Inflammatory macrophage (primary cell): ENCODE measurements at regions not wholly inside any gene's neighbourhood (a gene's known extent, or its start where the extent isn't known, plus 50 kb on each side); places are given as distances from the start of the nearest gene placed in this dataset.
"Not testable (repeated sequence)": the region's sequence is repeated elsewhere in the genome, so short reads cannot be mapped to it uniquely, and the experiment has no call there.

Experiments used
- DNase-seq, 2 donors: peaks; one replicate each; pipeline ENCODE4 v3.0.0-alpha.2; 2020 to 2022

DNA sequence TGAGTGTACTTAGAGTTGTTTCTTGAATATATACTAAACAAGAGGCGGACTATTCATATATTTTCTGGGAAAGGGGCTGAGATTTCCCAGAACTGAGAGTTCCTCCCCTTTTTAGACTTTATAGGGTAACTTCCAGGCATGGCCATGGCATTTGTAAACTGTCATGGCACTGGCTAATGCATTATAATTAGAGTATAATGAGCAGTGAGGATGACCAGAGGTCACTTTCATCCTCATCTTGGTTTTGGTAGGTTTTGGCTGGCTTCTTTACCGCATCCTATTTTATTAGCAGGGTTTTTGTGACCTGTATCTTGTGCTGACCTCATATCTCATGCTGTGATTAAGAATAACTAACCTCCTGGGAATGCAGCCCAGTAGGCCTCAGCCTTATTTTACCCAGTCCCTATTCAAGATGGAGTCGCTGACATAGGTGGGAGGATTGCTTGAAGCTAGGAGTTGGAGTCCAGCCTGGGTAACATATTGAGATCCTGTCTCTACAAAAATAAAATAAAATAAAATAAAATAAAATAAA lies 91.4 kb downstream of the MOBP start:
- no peak for DNase-seq

DNA sequence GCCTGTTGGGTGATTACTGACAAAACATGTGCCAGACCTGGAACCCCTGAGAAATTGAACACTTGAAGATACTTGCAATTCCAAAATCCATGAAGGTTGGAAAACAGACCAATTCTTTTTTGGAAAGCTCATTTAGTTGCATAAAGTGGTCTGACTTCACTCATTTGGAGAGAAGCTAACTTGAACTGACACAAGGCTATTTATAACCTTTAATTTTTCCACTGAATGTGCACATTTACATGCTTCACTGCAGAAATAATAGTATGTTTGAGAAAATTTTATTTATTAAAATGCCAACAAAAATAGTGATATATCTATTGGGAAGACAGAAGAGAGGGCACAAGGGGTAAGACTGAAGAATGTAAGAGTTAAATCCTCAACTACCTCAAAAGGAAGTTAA lies 92.1 kb downstream of the MOBP start:
- no peak for DNase-seq

DNA sequence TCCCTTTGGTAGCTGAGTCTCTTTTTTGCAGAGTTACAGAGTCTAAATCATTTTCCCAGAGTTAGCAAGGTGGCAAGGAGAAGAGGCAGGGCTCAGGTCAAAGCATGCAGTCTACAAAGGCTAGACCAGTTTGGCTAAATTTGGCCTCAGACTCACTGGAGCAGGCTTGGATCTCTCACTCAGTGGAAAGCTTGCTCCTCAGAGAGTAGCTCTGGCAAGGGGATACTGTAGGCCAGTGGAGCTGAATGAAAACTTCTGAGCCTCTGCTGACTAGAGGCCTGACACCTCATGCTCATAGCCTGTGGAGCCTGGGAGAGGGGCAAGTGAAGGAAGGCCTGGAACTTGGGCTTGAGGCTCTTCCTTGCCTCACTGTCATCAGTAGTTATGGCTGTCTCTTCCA lies 101.0 kb downstream of the MOBP start:
- no peak for DNase-seq

DNA sequence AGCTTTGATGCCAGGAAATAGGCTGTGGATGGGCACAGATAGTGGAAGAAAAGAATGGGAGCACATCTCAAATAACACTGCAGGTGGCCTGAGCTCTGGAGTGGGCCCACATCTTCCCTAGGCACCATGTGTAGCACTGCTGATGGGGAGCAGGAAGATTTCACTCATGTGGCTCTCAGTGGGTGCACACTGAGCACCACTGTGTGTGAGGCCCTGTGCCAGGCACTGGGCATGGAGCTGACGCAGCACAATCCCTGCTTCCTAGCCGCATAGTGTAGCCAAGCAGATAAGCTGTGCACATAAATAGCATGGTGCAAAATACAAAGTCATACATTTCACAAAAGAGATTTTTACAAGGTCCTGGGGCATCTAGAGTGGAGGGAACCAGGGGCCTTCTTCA lies 101.6 kb downstream of the MOBP start:
- no peak for DNase-seq

DNA sequence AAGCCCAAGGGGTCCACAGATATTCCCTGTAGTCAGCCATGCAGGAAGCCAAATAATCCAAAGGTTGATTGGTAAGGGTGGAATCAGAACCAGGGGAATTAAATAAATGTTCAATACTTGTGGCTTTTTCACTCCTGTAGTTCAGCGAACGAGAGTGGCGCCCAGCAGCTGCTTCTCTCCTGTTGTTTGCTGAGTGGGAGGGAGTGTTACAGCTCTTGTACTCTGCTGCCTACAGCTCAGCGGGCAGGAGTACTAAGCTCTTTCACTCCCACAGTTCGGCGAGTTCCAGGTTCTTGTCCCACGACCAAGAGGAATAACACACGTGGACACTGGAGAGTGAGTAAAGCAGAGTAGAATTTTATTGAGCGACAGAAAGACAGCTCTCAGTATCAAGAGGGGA lies 105.9 kb downstream of the MOBP start:
- DNase-seq = no peak

DNA sequence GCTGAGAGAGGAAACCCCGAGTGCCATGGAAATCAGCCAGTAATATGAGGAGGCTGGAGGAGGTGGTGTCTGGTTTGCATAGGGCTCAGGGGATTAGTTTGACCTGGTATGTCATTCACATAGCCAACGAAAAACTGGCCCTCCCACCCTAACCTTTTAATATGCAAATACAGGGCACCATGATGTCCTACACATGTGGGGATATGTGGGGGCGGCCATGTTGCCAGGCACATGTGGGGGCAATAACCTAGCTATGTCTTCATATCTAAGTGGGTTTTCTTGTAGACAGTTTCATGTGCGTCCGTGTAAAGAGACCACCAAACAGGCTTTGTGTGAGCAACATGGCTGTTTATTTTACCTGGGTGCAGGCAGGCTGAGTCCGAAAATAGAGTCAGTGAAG lies 110.1 kb downstream of the MOBP start:
- no peak for DNase-seq

DNA sequence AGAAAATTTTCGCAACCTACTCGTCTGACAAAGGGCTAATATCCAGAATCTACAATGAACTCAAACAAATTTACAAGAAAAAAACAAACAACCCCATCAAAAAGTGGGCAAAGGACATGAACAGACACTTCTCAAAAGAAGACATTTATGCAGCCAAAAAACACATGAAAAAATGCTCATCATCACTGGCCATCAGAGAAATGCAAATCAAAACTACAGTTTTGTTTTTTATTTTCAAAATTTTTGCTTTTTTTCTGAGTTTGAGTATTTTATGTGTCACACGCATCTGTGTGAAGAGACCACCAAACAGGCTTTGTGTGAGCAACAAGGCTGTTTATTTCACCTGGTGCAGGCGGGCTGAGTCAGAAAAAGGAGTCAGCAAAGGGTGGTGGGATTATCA lies 118.7 kb downstream of the MOBP start:
- DNase-seq = not testable (repeated sequence)

DNA sequence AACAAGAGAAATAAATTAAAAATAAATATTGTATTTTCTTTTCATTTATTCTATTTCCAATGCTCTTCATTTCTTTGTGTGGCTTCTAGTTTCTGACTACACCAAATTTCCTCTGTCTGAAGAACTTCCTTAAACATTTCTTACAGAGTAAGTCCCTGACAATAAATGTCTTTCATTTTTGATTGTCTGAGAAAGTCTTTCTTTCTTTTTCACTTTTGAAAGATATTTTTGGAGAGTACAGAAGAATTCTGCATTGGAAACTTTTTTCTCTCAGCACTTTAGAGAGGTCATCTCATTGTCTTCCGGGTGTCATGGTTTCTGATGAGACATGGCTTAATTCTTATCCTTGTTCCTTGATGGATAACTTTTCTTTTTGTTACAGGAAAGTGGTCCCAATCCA lies 119.6 kb downstream of the MOBP start:
- no peak for DNase-seq

DNA sequence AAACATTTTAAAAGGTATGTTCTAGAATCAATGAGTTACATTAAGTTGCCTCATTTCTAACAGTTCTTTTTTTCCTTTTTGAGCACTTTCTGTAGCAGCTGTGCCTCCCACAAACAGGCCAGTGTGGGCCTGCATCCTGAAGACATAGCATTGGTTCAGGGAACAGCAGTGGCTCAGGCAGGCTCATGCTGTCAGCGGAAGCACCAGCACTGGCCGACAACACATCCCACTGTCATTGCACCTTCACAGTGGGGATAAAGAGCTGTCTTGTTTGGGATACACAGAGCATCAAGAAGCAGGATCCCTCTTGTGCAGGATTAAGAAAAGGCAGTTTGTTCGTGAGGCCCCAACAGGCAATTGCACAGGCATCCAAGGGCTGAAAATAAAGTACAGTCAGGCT lies 123.3 kb downstream of the MOBP start:
- no peak for DNase-seq

DNA sequence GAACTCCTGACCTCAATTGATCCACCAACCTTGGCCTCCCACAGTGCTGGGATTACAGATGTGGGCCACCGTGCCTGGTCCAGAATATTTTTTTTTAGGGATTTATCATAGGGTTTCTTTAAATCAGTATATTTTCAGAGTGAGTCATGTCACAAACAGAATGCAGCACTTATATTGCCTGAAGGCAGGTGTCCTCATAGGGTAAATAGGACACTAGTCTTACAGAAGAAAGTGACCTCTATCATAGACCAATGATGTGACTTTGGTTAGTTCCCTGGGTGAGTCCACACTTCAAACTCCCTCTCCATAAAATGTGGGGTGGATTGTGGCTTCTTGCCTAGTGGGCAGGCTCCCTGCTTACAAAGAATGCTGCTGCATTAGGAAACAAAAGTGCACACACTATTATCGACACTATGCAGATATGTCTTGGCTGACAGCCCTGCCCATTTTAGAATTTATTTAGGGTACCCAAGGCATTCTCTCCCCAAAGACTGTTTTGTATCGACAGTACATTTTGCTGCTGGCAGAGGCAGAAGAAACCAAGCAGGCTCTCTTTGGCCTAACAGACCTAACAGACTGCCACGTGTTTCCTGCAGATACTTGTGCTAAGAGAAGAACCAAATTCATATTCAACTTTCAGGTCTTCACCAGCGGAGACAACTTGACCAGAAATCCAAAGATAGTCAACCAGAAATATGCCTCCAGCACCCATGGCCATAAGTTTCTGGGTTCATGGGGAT lies 125.0 kb downstream of the MOBP start:
- no peak for DNase-seq

DNA sequence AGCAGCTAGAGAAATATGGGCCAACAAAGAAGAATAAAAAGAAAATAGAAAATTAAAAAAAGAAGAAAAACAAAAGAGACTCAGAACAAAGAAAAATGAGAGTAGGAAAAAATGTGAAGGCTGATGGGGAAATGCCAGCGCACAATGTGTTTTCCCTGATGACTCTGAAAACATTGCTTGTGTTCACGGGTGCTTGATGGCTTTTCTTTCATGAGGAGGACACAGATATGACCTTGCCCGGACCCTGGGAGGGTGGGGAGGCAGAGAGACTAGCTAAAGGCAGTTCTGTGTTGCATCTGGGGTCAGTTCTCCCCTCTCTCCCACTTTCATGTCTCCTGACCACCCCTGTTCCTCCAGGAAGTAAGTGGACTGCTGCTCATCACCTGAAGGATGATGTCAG lies 125.9 kb downstream of the MOBP start:
- no peak for DNase-seq

DNA sequence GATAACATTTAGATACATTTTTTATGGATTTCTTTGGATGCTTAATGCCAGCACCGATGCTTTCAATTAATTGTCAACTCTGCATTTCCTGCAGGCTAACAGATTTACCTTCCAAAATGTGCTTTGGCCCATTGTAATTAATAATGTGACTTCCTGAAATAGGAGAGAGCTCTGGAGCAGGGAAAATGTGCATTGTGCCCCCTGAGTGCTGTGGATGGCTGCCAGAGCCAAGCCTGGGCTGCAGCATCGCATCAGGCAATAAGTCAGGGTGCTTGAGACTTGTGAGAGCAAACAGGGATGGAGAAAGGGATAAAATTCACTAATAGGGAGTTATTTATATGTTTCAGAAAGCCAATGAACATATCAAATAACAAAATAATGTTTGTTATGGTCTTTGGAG lies 133.8 kb downstream of the MOBP start:
- DNase-seq = no peak

DNA sequence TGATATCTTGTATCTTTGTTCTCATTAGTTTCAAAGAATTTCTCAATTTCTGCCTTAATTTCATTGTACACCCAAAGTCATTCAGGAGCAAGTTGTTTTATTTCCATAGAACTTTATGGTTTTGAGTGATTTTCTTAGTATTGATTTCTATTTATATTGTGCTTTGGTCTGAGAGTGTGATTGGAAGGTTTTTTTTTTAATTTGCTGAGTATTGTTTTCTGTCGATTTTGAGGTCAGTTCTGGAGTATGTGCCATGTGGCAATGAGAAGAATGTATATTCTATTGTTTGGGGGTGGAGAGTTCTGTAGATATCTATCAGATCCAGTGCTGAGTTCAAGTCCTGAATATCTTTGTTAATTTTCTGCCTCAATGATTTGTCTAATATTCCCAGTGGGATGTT lies 138.4 kb downstream of the MOBP start:
- no peak for DNase-seq

DNA sequence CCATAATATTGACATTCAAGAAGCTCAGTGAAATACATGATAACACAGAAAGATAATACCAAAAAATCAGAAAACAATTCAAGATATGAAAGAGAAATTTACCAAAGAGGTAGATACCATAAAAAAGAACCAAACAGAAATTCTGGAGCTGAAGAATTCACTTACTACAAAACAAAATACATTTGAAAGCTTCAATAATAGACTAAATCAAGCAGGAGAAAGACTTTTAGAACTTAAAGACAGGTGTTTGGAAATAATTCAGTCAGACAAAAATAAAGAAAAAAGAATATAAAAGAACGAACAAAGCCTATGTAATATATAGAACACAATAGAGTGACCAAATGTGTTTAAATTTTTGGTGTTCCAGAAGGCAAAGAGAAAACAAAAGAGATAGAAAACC lies 158.7 kb downstream of the MOBP start:
- DNase-seq = no peak

DNA sequence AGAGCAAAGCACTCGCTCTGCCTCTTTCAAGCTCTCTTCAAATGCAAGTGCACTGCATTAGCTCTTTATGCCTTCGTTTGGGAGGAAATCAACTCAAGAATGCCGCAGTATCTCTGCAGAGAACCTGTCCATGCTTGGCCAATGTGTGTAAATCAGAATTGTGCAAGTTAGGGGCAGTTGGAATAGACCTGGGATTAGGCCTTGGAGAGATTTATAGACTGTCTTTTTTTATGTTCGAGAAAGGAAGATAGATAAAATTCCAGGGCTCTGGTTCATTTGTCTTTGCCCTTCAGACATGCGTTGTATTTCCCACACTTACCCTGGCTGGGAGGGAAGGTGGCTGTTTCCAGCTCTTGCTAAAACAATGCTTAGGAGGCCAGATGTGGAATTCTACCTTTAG lies 163.7 kb downstream of the MOBP start:
- DNase-seq = no peak

DNA sequence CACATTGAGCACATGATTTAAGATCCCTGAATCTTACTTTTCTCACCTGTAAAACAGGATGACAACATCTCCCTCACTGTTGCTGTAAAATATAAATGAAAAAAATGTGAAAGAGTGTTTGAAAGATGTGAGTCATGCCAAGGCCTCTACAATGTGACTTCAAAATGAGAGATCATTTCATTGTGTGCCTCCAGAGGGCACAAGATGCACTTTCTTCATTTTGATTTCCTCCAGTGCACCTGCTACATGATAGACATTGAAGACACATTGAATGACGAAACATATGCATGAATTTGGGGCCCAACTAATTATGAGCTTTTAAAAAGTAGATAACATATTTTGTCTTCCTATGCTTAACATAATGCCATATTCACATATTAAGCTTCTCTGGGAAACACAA lies 170.3 kb downstream of the MOBP start:
- DNase-seq = peak; percentile 39 to 44

DNA sequence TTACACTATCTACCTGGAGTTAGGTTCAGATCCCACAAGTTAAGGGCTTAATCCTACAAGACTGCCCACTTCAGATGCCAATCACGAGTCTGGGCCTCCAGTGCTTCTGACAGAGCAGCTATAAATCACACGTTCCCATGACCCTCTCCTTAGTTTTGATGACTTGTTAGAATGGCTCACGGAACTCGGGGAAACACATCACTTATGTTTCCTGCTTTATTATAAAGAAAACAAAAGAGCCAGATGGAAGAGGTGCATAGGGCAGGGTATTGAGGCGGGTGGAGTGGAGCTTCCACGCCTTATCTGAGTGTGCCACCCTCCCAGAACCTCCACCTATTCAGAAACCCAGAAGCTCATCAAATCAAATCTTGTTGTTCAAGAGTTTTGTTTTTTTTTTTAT lies 170.8 kb downstream of the MOBP start:
- DNase-seq = no peak

DNA sequence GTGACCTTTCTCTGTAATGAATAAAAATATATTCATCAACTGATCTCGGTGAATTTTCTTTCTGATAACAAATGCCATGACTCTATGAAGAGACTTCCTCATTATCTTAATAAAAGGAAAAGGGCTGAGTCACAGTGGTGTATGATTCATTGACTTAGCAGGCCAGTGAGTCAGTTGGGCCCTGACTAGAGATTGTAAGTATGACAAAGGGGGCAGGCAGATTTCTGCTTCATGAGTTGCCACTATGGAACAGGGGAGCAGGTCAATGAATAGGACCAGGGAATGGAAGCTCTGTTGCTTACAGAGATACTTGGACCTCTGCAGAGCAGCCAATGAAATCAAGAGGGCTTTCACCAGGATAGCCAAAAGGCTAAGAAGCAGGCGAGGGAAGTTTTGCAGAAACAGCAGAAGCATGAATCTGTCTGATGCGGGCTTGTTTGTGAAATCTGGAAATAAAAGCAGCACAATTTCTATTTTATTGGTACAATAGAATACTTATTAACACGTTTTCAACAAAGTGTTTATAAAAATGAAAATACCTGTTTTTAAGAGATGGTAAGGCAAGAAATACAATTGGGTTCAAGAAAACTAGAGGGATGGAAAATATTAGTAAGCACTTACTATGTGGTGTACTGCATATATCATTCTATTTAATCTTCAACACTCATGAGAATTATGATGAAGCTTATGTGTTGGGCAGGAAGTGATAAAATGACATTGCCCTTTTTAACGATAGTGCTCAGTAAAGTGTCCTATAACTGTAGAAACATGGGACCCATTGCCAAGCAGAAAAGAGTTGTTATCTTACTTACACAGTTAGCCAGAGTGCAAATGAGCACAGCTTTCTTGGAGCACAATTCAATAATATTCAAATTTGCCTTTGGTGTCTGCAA lies 169.8 kb upstream of the MYRIP start:
- DNase-seq = peak; percentile 90 to 91

DNA sequence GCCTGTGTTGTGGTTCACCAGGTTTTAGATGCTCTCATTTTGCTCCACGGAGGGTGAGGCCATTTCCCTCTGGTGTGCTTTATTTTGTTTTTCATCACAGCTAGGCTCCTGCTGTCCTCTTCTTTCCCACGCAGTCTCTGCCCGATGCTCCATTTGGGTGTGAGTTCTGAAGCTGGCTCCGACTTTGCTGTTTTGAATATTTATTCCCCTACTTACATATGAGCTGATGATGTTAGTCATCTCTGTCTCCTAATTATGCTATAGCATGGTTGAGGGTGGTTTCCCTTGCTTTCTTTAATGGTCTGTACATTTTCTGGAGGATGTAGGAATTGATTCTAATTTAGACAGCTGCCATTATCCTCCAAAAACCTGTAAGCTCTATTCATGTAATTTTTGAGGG lies 168.1 kb upstream of the MYRIP start:
- DNase-seq = no peak

DNA sequence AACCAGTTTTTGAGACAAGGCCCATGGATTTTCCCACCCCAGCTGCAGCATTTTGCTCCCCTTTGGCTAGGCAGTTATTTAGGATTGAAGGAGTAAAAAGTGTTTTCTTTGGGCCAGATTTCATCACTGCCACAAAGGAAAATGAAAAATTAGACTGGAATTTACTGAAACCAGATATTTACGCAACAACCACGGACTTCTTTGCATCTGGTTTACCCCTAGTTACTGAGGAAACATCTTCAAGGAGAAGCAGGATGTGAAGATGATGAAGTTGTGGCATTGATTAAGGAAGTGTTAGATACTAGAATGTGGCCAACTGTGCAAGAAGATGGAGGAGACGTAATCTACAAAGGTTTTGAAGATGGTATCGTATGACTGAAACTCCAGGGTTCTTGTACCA lies 165.2 kb upstream of the MYRIP start:
- peak in 1 of 2 donors; percentile 12 for DNase-seq

DNA sequence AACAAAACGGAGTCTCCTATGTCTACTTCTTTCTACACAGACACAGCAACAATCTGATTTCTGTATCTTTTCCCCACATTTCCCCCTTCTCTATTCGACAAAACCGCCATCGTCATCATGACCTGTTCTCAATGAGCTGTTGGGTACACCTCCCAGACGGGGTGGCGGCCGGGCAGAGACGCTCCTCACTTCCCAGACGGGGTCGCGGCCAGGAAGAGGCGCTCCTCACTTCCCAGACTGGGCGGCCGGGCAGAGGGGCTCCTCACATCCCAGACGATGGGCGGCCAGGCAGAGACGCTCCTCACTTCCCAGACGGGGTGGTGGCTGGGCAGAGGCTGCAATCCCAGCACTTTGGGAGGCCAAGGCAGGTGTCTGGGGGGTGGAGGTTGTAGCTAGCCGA lies 158.2 kb upstream of the MYRIP start:
- DNase-seq = not testable (repeated sequence)

DNA sequence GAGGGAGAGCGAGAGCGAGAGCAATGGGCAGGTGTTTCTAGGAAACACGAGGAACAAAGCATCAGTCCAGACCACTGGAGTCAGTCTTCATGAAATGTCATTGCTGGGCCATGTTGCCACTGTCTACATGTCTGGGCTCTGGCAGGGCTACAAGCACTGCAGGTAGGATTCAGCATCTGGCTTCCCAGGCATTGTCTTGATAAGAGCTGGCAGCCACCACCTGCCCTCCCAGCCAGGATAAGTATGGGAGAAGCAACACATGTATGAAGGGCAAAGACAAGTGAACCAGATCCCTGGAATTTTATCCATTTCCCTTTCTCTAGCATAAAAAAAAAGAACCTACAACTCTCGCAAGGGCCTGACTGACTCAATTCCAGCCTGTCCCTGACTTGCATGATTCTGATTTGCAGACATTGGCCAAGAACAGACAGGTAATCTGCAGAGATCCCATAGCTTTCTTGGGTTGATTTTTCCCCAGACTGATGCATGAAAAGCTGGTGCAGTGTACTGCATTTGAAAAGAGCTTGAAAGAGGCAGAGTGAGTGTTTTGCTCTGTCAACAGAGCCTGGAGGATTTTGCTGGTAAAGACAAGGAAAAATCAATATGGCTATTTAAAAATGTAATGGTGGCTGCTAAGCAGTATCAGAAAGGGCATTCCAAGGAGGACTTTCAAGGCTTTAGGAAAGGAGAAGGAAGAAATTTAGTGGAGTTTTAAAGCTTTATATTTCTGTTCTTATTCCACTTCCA lies 157.2 kb upstream of the MYRIP start:
- no peak for DNase-seq

DNA sequence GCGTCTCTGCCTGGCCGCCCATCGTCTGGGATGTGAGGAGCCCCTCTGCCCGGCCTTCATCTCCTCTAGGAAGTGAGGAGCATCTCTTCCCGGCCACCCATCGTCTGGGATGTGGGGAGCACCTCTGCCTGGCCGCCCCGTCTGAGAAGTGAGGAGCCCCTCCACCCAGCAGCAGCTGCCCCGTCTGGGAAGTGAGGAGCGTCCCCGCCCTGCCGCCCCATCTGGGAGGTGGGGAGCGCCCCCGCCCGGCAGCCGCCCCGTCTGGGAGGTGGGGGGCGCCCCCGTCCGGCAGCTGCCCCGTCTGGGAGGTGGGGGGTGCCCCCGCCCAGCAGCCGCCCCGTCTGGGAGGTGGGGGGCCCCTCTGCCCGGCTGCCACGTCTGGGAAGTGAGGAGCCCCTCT lies 153.7 kb upstream of the MYRIP start:
- not testable (repeated sequence) for DNase-seq
